Small intestine (tissue), 7 donors: ENCODE measurements at regions not wholly inside any gene's neighbourhood (a gene's known extent, or its start where the extent isn't known, plus 50 kb on each side); places are given as distances from the start of the nearest gene placed in this dataset.

ENCODE experiments used
- DNase-seq, 2 donors: peaks; one replicate each; pipeline versions ENCODE4 v3.0.0 to v3.0.0-alpha.2; 2013
- FAIRE-seq: peaks from 2 replicates; lab custom pipeline; 2012; peaks lifted over from hg19 to GRCh38; lab: Jason Lieb, UNC
- H3K27ac ChIP-seq, 3 donors: one replicate each; pipeline ENCODE4 v1.5.1; 2013; ENCODE audit warnings: low read length in 2 of 3, mild to moderate bottlenecking in 2 of 3, control low read depth in 1 of 3, inconsistent platforms in 1 of 3, low read depth in 1 of 3, moderate library complexity in 1 of 3
- H3K27me3 ChIP-seq, 3 donors: one replicate each; pipeline ENCODE4 v1.6.1; 2013; ENCODE audit warnings: low read length in 3 of 3, inconsistent platforms in 1 of 3; ENCODE audit not compliant: control insufficient read depth in 3 of 3, insufficient read depth in 3 of 3
- H3K36me3 ChIP-seq, 3 donors: one replicate each; pipeline ENCODE4 v1.6.1; 2013; ENCODE audit warnings: low read length in 3 of 3, inconsistent platforms in 1 of 3, low read depth in 1 of 3, mild to moderate bottlenecking in 1 of 3, moderate library complexity in 1 of 3; ENCODE audit not compliant: control insufficient read depth in 3 of 3, insufficient read depth in 2 of 3
- H3K4me1 ChIP-seq, 3 donors: one replicate each; pipeline ENCODE4 v1.6.1; 2013; ENCODE audit warnings: low read length in 2 of 3, inconsistent platforms in 1 of 3, low read depth in 1 of 3, mild to moderate bottlenecking in 1 of 3, moderate library complexity in 1 of 3; ENCODE audit not compliant: control insufficient read depth in 3 of 3, insufficient read depth in 2 of 3
- H3K4me3 ChIP-seq, 3 donors: one replicate each; pipeline ENCODE4 v1.5.1; 2013; ENCODE audit warnings: low read length in 3 of 3, control low read depth in 1 of 3, inconsistent platforms in 1 of 3, low read depth in 1 of 3, mild to moderate bottlenecking in 1 of 3, moderate library complexity in 1 of 3
- H3K9me3 ChIP-seq, 2 donors: one replicate each; pipeline ENCODE4 v1.6.1; 2013; ENCODE audit warnings: low read depth in 1 of 2, low read length in 1 of 2; ENCODE audit not compliant: control insufficient read depth in 2 of 2, insufficient read depth in 1 of 2
- WGBS, 3 donors: extraction: QIAGEN DNeasy Blood & Tissue Kit; methylation state at CpG; one replicate each; pipeline ENCODE4 v1.1.7; 2013; 5-methylcytosine and 5-hydroxymethylcytosine counted together
- donor health status: healthy with polysubstance abuse.
- donor health status: control.
- donor health status: control.
- donor health status: Bipolar disorder and iron deficiency.
- donor health status: healthy.

DNA sequence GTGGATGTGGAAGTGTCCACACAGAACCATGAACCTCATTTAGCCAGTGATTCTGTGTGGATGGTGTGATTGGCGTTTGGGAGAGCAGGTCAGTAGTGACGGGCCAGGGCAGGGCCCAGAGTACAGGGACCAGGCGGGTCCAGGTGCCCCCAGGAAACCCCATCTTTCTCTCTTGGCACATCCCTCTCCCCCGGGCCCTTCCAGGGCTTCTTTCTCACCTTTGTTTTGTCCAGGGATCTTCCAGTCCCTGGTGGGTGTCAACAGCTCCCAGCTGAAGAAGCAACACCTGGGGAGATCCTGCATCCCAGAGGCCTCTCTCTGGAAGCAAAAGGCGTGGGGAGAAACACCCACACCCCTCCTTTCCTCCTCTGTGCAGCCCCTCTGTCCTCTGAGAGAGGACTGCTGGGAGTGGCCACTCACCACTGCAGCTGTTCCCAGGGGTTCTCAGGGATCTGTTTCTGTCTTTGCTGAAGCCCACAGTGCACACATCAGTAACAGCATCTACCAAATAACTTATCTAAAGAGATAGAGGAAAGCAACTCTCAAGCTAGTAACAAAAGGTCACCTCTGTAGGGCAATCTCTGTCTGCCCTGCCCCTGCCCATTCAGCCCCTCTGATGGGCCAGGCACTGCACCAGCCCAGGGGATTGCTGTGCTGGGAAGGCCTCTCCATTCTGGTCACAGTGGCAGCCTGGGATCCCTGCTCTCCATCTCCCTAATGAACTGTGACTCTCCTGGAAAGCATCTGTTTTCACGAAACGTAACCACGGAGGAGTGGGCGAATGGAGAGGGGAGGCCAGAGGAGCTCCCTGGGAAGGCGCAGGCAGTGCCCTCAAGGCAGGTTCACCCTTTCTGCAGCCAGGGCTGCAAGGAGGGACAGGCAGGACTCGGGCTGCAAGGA is 98.3 kb upstream of the ALDH1A3 start:
- Histone ChIP-seq H3K9me3 (no peaks in the 10 kb centered on the region), H3K27ac (no peak overlapping the region), H3K36me3 (no peaks in the 10 kb centered on the region), H3K4me3 (no peak overlapping the region), H3K4me1 (no peaks in the 10 kb centered on the region), H3K27me3 (no peaks in the 10 kb centered on the region)
- 81 to 85% (median 82%) methylated on average over 11 of the region's 11 CpGs for WGBS, 3 donors
- DNase-seq (no peak), FAIRE-seq (no peak)

DNA sequence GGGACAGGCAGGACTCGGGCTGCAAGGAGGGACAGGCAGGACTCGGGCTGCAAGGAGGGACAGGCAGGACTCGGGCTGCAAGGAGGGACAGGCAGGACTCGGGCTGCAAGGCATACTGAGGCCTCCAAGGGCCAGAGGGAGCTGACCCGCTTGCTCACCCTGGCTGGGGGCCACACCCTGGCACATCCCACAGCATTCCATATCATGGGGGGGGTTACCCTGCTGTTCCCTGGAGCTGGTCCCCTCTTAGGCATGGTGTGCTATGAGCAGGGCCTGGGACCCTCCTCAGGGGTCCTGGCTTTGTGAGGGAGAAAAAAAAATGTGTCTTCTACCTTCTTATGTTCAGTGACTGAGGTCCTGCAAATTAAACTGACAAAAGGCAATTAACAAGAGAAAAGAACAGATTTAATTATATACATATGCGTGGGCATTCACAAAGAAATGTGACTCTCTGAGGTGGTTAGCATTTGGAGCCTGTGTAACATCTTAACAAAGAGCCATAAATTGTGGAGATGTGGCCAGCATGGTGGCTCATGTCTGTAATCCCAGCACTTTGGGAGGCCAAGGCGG is 97.6 kb upstream of the ALDH1A3 start:
- Histone ChIP-seq H3K27me3 (no peaks in the 10 kb centered on the region), H3K9me3 (no peaks in the 10 kb centered on the region), H3K4me3 (no peak overlapping the region), H3K36me3 (no peaks in the 10 kb centered on the region), H3K27ac (no peak overlapping the region), H3K4me1 (no peaks in the 10 kb centered on the region)
- whole genome bisulfite sequencing, 3 donors = 77 to 86% (median 85%) methylated on average over 5 to 7 of the region's 7 CpGs
- FAIRE-seq (no peak), DNase-seq (no peak)

DNA sequence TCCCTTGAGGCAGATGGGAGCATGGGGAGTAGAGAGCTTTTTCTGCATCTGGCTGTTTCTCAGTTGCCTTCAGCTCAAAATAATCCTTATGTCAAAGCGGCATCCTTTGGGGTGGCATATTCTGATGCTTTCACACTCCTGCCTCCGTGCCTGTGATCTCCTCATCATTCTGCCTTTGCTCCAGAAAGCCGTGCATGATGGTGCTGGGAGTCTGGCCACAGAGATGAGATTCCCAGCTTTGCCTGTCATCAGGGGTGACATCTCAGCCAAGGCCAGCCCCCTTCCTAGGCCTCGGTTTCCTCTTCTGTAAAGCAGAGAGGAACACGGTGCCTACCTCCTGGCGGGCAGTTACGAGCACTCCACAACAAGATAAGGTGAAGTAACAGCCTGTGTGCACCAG is 96.3 kb upstream of the ALDH1A3 start:
- H3K27me3 ChIP-seq = no peaks in the 10 kb centered on the region
- WGBS, 3 donors = 75 to 87% (median 84%) methylated on average over 7 of the region's 7 CpGs
- FAIRE-seq (no peak), DNase-seq (no peak)
- H3K4me3 ChIP-seq = no peak overlapping the region
- H3K9me3 ChIP-seq = no peaks in the 10 kb centered on the region
- no peaks in the 10 kb centered on the region for H3K4me1 ChIP-seq
- no peak overlapping the region for H3K27ac ChIP-seq
- no peaks in the 10 kb centered on the region for H3K36me3 ChIP-seq

DNA sequence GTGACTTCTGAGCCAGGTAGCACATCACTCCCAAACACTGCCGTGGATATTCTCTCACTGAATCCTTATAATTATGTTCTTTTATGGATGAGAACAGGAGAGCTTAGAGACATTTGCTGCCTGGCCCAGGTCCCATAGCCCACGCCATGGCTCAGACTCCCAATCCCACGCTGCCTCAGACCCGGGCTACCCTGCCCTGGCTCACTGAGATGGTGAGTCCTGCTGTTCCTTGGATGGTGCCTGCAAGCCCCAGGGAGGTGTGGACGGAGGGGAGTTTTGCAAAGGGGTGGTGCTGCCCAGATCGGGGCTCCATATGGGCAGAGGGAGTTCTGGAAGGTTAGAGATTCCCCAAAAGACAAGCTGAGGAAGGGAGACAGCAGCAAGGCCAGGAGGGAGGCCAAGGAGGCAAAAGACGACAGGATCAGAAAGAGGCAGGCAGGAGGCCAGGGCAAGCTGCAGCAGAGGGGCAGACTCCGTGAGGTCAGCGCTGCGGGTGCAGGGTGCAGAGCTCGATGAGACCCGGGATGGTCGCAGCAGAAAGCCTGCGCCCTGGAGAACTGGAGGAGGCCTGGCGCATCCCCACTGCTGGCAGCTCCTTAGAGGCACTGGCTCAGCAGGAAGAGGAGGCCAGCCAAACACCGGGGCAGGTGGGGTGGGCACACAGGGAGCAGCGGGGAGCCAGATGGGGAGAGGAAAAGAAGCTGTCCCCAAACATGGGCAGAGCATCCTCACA is 95.7 kb upstream of the ALDH1A3 start:
- WGBS, 3 donors = 76 to 89% (median 83%) methylated on average over 17 of the region's 17 CpGs
- no peak for DNase-seq
- FAIRE-seq = no peak

DNA sequence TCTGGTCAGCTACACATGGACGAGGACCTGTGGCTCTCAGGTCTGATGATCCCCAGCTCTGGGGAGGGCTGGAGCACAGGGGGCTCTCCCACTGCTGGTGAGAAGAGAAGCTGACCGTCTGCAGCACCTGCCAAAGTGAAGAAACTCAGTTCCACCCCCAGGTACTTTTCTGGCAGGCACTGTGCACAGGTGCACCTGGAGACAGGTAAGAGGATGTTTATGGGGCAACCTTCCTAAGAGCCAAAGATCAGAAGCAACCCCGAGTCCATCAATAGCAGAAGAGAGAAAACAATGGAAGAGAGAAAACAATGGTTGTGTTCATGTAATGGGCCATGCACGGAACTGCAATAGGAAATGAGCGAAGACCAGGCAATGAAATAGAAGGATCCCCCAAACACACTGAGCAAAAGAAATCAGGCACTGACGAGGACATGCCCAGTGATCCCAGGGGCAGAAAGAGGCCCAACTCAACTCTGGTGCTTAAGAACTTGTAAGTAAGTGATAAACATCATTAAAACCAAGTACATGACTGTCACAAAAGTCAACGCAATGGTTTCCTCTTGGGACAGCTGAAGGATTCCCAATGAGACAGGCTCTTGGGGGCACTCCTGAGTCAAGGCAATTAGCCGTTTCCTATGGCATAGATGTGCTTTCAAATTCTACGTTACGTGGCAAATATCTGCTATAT is 95.0 kb upstream of the ALDH1A3 start:
- no peak overlapping the region for H3K4me3 ChIP-seq
- no peaks in the 10 kb centered on the region for H3K4me1 ChIP-seq
- no peak for DNase-seq
- no peaks in the 10 kb centered on the region for H3K36me3 ChIP-seq
- H3K27ac ChIP-seq = no peak overlapping the region
- no peak for FAIRE-seq
- H3K9me3 ChIP-seq = no peaks in the 10 kb centered on the region
- H3K27me3 ChIP-seq = no peaks in the 10 kb centered on the region
- WGBS, 3 donors = 66 to 77% (median 66%) methylated on average over 10 of the region's 10 CpGs

More for the DNA sequence above, 95.7 kb upstream of the ALDH1A3 start:
- H3K27ac ChIP-seq = no peak overlapping the region
- no peaks in the 10 kb centered on the region for H3K4me1 ChIP-seq
- no peaks in the 10 kb centered on the region for H3K27me3 ChIP-seq
- H3K4me3 ChIP-seq = no peak overlapping the region
- no peaks in the 10 kb centered on the region for H3K9me3 ChIP-seq
- no peaks in the 10 kb centered on the region for H3K36me3 ChIP-seq

DNA sequence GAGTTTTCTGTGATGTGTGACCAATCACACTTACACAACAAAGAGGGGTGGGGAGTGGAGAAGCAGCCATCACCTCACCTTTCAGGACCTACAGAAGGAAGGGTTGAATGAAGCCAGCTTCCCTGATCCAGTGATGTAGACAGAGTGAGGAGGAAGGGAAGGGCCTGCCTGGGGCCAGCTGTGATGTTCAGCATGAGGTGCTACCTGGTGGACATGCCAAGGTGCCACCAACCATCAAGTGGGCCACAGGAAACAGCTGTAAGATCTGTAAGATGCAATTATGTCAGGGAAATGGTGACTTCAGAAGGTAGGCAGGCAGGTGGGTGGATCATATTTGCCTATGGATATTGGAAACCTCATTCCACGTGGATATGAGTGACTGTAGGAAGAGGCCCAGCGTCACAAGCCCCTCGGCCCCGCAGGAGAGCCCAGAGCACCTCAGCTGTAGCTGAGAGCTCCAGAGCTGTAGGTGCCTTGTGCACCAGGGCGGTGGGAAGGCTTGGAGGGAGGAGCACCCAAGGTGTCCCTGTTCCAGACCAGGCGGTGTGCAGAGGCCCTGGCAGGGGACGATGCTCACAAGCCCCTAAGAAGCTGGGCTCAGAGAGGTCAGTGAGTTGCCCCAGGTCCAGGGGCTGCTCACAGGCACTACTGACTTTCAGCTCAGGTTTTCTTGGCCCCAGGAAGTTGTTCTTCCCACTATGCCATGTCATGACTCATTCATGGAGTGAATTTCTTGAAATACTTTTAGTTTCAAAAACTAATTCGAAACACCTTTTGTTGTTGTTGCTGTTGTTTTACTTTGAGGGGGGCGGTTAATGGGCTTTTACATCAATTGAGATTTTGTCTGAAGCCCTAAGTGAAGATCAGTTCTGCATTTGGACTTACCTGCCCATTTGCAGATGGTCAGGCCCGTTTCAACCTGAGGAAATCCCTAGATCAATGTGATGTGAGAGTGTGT is 94.2 kb upstream of the ALDH1A3 start:
- Histone ChIP-seq H3K27ac (no peak overlapping the region), H3K4me3 (no peak overlapping the region), H3K4me1 (no peaks in the 10 kb centered on the region), H3K27me3 (no peaks in the 10 kb centered on the region), H3K36me3 (no peaks in the 10 kb centered on the region), H3K9me3 (no peaks in the 10 kb centered on the region)
- DNase-seq = no peak
- FAIRE-seq = no peak
- 75 to 85% (median 75%) methylated on average over 10 of the region's 10 CpGs for WGBS, 3 donors

DNA sequence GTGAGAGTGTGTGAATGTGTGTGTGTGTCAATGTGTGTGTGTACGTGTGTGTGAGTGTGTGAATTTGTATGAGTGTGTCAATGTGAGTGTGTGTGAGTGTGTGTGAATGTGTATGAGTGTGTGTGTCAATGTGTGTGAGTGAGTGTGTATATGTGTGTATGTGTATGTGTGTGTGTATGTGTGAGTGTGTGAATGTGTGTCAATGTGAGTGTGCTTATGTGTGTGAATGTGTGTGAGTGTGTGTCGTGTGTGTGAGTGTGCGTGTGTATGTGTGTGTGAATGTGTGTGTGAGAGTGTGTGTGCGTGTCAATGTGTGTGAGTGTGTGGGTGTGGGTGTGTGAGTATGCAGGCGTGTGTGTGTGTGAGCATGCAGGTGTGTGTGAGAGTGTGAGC is 93.5 kb upstream of the ALDH1A3 start:
- FAIRE-seq (no peak), DNase-seq (no peak)
- no peaks in the 10 kb centered on the region for H3K4me1 ChIP-seq
- no peaks in the 10 kb centered on the region for H3K9me3 ChIP-seq
- no peaks in the 10 kb centered on the region for H3K36me3 ChIP-seq
- 87 to 93% (median 90%) methylated on average over 4 to 5 of the region's 5 CpGs for WGBS, 3 donors
- no peak overlapping the region for H3K4me3 ChIP-seq
- no peak overlapping the region for H3K27ac ChIP-seq
- no peaks in the 10 kb centered on the region for H3K27me3 ChIP-seq
